ENCODE measurements at regions not wholly inside any gene's neighbourhood (a gene's known extent, or its start where the extent isn't known, plus 50 kb on each side); places are given as distances from the start of the nearest gene placed in this dataset.

- H3K9ac ChIP-seq (ENCODE audit: low read length): no peak overlapping the region
- H3K36me3 ChIP-seq (ENCODE audit: insufficient read depth, low read length): no peaks in the 10 kb centered on the region
- TF ChIP-seq SMC3 (conservative IDR thresholded peaks at IDR 0.05; ENCODE audit: poor library complexity): no peak
- TF ChIP-seq EZH2 (IDR thresholded peaks at IDR 0.05; ENCODE audit: borderline replicate concordance, insufficient read depth, low read length, poor library complexity, severe bottlenecking): no peak
- no peak for TF ChIP-seq POLR2AphosphoS5 (IDR thresholded peaks at IDR 0.05)
- TF ChIP-seq REST (IDR thresholded peaks at IDR 0.05; ENCODE audit: borderline replicate concordance): no peak
- TF ChIP-seq RAD21 (conservative IDR thresholded peaks at IDR 0.05): no peak
- no peak for TF ChIP-seq TAF1 (IDR thresholded peaks at IDR 0.05; ENCODE audit: low read depth)
- no peak for TF ChIP-seq CTCF (IDR thresholded peaks at IDR 0.05; ENCODE audit: poor library complexity, severe bottlenecking)
- no peak for TF ChIP-seq EP300 (conservative IDR thresholded peaks at IDR 0.05; ENCODE audit: poor library complexity, severe bottlenecking)
- TF ChIP-seq MXI1 (conservative IDR thresholded peaks at IDR 0.05; ENCODE audit: poor library complexity, severe bottlenecking): no peak
These were observed 269.1 kb upstream of the CFAP20DC start for GRCh38 chr3:59318881-59319280.

GRCh38 chr3:59317386-59317785, 267.6 kb upstream of the CFAP20DC start:
- no peaks in the 10 kb centered on the region for H3F3A ChIP-seq (ENCODE audit: insufficient read depth, low read length, poor library complexity, severe bottlenecking)
- no peaks in the 10 kb centered on the region for H3K27me3 ChIP-seq (ENCODE audit: insufficient read depth, low read depth, low read length)
- H3K9me2 ChIP-seq (ENCODE audit: insufficient read depth, low read length): no peaks in the 10 kb centered on the region
- no peak for TF ChIP-seq TAF1 (IDR thresholded peaks at IDR 0.05; ENCODE audit: low read depth)
- TF ChIP-seq RAD21 (conservative IDR thresholded peaks at IDR 0.05): no peak
- TF ChIP-seq EZH2 (IDR thresholded peaks at IDR 0.05; ENCODE audit: borderline replicate concordance, insufficient read depth, low read length, poor library complexity, severe bottlenecking): no peak
- no peak for TF ChIP-seq MXI1 (conservative IDR thresholded peaks at IDR 0.05; ENCODE audit: poor library complexity, severe bottlenecking)
- TF ChIP-seq CTCF (IDR thresholded peaks at IDR 0.05; ENCODE audit: poor library complexity, severe bottlenecking): no peak
- no peak for TF ChIP-seq POLR2AphosphoS5 (IDR thresholded peaks at IDR 0.05)
- no peak for TF ChIP-seq REST (IDR thresholded peaks at IDR 0.05; ENCODE audit: borderline replicate concordance)
- no peak for TF ChIP-seq EP300 (conservative IDR thresholded peaks at IDR 0.05; ENCODE audit: poor library complexity, severe bottlenecking)
- TF ChIP-seq SMC3 (conservative IDR thresholded peaks at IDR 0.05; ENCODE audit: poor library complexity): no peak
- H3K4me3 ChIP-seq (ENCODE audit: low read length): no peak overlapping the region
- H2AFZ ChIP-seq (ENCODE audit: low read depth, low read length): no peak overlapping the region
- H3K36me3 ChIP-seq (ENCODE audit: insufficient read depth, low read length): no peaks in the 10 kb centered on the region
- no peaks in the 10 kb centered on the region for H3K9me3 ChIP-seq (ENCODE audit: low read length)
- no peak overlapping the region for H3K27ac ChIP-seq (ENCODE audit: low read length)
- no peaks in the 10 kb centered on the region for H4K20me1 ChIP-seq (ENCODE audit: insufficient read depth)
- no peaks in the 10 kb centered on the region for H3K79me2 ChIP-seq (replicated peaks; ENCODE audit: insufficient read depth, low read length)
- no peak overlapping the region for H3K4me2 ChIP-seq (ENCODE audit: low read length)
- no peak overlapping the region for H3K9ac ChIP-seq (ENCODE audit: low read length)

More at GRCh38 chr3:59318881-59319280, 269.1 kb upstream of the CFAP20DC start:
- Histone ChIP-seq H3K9me3 (ENCODE audit: low read length) (no peaks in the 10 kb centered on the region), H3K4me3 (ENCODE audit: low read length) (no peak overlapping the region), H4K20me1 (ENCODE audit: insufficient read depth) (no peaks in the 10 kb centered on the region), H3K27me3 (ENCODE audit: insufficient read depth, low read depth, low read length) (no peaks in the 10 kb centered on the region), H3K9me2 (ENCODE audit: insufficient read depth, low read length) (no peaks in the 10 kb centered on the region), H2AFZ (ENCODE audit: low read depth, low read length) (no peak overlapping the region), H3F3A (ENCODE audit: insufficient read depth, low read length, poor library complexity, severe bottlenecking) (no peaks in the 10 kb centered on the region), H3K27ac (ENCODE audit: low read length) (no peak overlapping the region), H3K4me2 (ENCODE audit: low read length) (no peak overlapping the region), H3K79me2 (replicated peaks; ENCODE audit: insufficient read depth, low read length) (no peaks in the 10 kb centered on the region)

Data from neural cell (in vitro differentiated cells).